KMS-11 (cell line): ENCODE measurements at regions not wholly inside any gene's neighbourhood (a gene's known extent, or its start where the extent isn't known, plus 50 kb on each side); places are given as distances from the start of the nearest gene placed in this dataset.

ENCODE experiments used
- H2AFZ ChIP-seq: fragments of 200-600 bp; sonication (generic); 2 replicates; pipeline ENCODE4 v1.6.1; 2016; ENCODE audit warnings: antibody characterized with exemption, mixed run types, low read depth
- H3K27ac ChIP-seq: fragments of 200-600 bp; sonication (generic); 2 replicates; pipeline ENCODE4 v1.6.1; 2016; ENCODE audit warnings: mild to moderate bottlenecking, mixed run types
- H3K27me3 ChIP-seq: fragments of 200-600 bp; sonication (generic); 2 replicates; pipeline ENCODE4 v1.6.1; 2017; ENCODE audit warnings: mild to moderate bottlenecking, low read depth, mixed run types, moderate library complexity; ENCODE audit not compliant: insufficient read depth
- H3K36me3 ChIP-seq: fragments of 200-600 bp; sonication (generic); 2 replicates; pipeline ENCODE4 v1.6.1; 2017; ENCODE audit warnings: mild to moderate bottlenecking, mixed run types; ENCODE audit not compliant: insufficient read depth
- H3K4me1 ChIP-seq: fragments of 200-600 bp; sonication (generic); 2 replicates; pipeline ENCODE4 v1.6.1; 2016; ENCODE audit warnings: mild to moderate bottlenecking, low read depth, mixed run types; ENCODE audit not compliant: poor library complexity, severe bottlenecking
- H3K4me2 ChIP-seq: fragments of 200-600 bp; sonication (generic); 2 replicates; pipeline ENCODE4 v1.7.0; 2016; ENCODE audit warnings: mild to moderate bottlenecking, mixed run types
- H3K4me3 ChIP-seq: fragments of 200-600 bp; sonication (generic); IDR thresholded peaks from 2 replicates; pipeline ENCODE4 v1.6.1; 2017; ENCODE audit warnings: low read depth, low read length, mixed read lengths; ENCODE audit not compliant: insufficient read depth
- H3K79me2 ChIP-seq: fragments of 200-600 bp; sonication (generic); 2 replicates; pipeline ENCODE4 v1.6.1; 2016; ENCODE audit warnings: low read depth, mixed run types; ENCODE audit not compliant: insufficient read depth
- H3K9ac ChIP-seq: fragments of 200-600 bp; sonication (generic); 2 replicates; pipeline ENCODE4 v1.6.1; 2016; ENCODE audit warnings: mild to moderate bottlenecking, mixed run types
- H4K20me1 ChIP-seq: fragments of 200-600 bp; sonication (generic); 2 replicates; pipeline ENCODE4 v1.6.1; 2016; ENCODE audit warnings: mild to moderate bottlenecking, mixed run types; ENCODE audit not compliant: insufficient read depth
- TF ChIP-seq, protein P1 (sequence below): fragments of 200-600 bp; sonication (generic); conservative IDR thresholded peaks from 2 replicates; pipeline ENCODE4 v1.6.1; 2017; ENCODE audit warnings: low read depth, mild to moderate bottlenecking, antibody characterized with exemption, low read length, moderate library complexity, mixed read lengths

DNA sequence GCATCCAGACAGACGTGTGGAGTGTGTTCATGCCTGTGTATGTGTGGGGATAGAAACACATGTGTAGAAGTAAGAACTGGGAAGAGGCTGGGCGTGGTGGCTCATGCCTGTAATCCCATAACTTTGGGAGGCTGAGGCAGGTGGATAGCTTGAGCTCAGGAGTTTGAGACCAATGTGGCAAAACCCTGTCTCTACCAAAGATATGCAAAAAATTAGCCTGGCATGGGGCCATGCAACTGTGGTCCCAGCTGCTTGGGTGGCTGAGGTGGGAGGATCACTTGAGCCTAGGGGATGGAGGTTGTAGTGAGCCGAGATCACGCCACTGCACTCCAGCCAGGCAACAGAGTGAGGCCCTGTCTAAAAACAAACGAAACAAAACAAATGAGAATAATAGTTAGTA lies 1166.6 kb downstream of the TBC1D22A start:
- Histone ChIP-seq H4K20me1 (no peaks in the 10 kb centered on the region), H3K4me3 (no peak overlapping the region), H3K27me3 (no peaks in the 10 kb centered on the region), H3K4me2 (no peak overlapping the region), H3K4me1 (no peaks in the 10 kb centered on the region), H3K27ac (no peak overlapping the region), H2AFZ (no peak overlapping the region), H3K36me3 (no peaks in the 10 kb centered on the region), H3K9ac (no peak overlapping the region), H3K79me2 (no peaks in the 10 kb centered on the region)
- TF ChIP-seq, protein P1, sequence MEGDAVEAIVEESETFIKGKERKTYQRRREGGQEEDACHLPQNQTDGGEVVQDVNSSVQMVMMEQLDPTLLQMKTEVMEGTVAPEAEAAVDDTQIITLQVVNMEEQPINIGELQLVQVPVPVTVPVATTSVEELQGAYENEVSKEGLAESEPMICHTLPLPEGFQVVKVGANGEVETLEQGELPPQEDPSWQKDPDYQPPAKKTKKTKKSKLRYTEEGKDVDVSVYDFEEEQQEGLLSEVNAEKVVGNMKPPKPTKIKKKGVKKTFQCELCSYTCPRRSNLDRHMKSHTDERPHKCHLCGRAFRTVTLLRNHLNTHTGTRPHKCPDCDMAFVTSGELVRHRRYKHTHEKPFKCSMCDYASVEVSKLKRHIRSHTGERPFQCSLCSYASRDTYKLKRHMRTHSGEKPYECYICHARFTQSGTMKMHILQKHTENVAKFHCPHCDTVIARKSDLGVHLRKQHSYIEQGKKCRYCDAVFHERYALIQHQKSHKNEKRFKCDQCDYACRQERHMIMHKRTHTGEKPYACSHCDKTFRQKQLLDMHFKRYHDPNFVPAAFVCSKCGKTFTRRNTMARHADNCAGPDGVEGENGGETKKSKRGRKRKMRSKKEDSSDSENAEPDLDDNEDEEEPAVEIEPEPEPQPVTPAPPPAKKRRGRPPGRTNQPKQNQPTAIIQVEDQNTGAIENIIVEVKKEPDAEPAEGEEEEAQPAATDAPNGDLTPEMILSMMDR = no peak

DNA sequence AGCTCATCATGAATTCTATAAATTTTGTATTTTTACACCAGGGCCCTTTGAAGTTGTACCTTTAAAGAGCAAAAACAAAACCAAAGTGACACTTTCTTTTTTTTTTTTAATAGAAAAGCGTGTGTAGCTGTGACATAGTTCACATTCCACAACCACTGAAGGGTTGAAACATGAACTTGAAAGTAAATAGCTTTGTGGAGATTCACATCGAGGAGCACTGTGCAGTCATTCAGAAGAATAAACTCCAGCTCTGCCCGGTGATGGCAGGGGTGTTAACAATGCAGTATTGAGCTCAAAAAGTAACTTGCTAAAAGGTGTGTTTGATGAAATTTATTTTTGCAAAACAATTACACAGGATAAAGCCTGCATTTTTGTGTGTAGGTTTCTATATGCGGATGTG lies 1166.2 kb downstream of the TBC1D22A start:
- TF ChIP-seq, protein P1 = no peak
- H3K27me3 ChIP-seq = no peaks in the 10 kb centered on the region
- H3K4me2 ChIP-seq = no peak overlapping the region
- no peak overlapping the region for H3K9ac ChIP-seq
- H3K79me2 ChIP-seq = no peaks in the 10 kb centered on the region
- no peak overlapping the region for H3K4me3 ChIP-seq
- H3K4me1 ChIP-seq = no peaks in the 10 kb centered on the region
- no peak overlapping the region for H3K27ac ChIP-seq
- H2AFZ ChIP-seq = no peak overlapping the region
- no peaks in the 10 kb centered on the region for H4K20me1 ChIP-seq
- no peaks in the 10 kb centered on the region for H3K36me3 ChIP-seq

DNA sequence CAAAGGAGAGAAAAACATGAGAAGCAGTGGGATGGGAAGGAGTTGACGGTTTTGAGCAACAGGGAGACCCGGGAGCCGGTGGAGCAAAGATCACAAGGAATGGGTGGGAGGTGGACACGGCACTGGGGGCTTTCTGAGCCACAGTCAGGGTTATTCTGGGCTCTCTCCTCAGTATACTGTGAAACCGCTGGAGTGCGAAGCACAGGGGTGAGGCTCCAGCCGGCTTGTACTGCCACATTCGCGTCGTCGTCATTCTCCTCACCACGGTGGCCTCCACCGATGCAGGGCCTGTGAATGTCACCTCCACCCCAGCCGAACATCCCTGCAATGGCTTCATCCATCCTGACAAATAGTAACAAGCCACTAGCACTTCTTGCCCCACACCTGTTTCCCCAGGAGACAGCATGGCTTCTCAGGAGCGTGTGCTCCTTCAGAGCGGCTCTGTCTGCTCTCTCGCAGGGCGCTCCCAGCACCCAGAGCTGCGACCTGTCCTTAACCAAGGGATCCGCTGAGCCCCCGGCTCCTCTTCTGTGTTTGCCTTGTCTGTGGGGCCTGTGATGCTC lies 1165.3 kb downstream of the TBC1D22A start:
- Histone ChIP-seq H3K27ac (no peak overlapping the region), H4K20me1 (no peaks in the 10 kb centered on the region), H3K4me3 (no peak overlapping the region), H3K9ac (no peak overlapping the region), H3K36me3 (no peaks in the 10 kb centered on the region), H3K27me3 (no peaks in the 10 kb centered on the region), H2AFZ (no peak overlapping the region), H3K4me1 (no peaks in the 10 kb centered on the region), H3K4me2 (no peak overlapping the region), H3K79me2 (no peaks in the 10 kb centered on the region)
- TF ChIP-seq, protein P1 = no peak

DNA sequence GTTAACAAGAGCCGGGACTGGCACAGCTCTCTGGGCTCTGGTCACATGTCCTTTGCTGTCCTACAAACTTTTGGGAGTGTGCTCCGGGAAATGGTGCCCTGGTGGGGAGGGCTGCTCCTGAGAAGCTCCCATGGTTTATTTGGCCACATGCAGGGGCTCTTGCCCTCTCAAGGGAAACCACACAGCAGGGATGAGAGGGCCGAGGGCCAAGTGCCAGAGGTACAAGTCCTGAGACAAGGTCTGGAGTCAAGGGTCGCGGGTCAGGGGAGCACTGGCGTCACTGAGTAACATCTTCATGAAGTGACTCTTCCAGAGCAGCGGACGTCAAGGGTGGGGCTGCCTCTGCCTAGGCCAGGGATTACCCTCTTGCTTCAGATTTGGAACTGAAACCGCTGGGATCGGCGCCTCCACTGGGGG lies 1160.6 kb downstream of the TBC1D22A start:
- TF ChIP-seq, protein P1 = no peak
- Histone ChIP-seq H3K4me3 (no peak overlapping the region), H3K9ac (no peak overlapping the region), H3K27ac (no peak overlapping the region), H3K79me2 (no peaks in the 10 kb centered on the region), H4K20me1 (no peaks in the 10 kb centered on the region), H3K4me2 (no peak overlapping the region), H3K36me3 (no peaks in the 10 kb centered on the region), H2AFZ (no peak overlapping the region), H3K27me3 (no peaks in the 10 kb centered on the region), H3K4me1 (no peaks in the 10 kb centered on the region)

DNA sequence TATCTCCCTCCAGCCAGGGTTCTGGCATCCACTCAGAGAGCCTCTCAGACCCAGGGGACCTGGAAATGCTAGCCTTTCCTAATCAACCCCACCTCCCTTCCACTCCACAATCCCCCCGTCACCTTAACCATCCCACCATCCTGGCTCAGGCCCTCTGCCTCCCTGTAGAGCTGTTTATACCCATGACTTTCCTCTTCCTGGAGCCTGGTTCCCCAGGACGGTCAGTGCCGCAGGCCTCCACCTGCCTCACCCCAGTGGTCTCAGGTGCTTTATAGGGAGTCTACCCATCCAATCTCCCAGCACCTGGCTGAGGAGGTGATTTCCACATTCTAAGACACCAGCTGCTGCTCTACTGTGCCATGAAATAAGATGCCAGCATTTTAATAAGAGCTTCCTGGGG lies 1159.5 kb downstream of the TBC1D22A start:
- TF ChIP-seq, protein P1 = no peak
- Histone ChIP-seq H3K79me2 (no peaks in the 10 kb centered on the region), H3K27me3 (no peaks in the 10 kb centered on the region), H4K20me1 (no peaks in the 10 kb centered on the region), H3K9ac (no peak overlapping the region), H2AFZ (no peak overlapping the region), H3K4me1 (no peaks in the 10 kb centered on the region), H3K27ac (no peak overlapping the region), H3K36me3 (no peaks in the 10 kb centered on the region), H3K4me2 (no peak overlapping the region), H3K4me3 (no peak overlapping the region)
